A673 (cell line): ENCODE measurements at regions not wholly inside any gene's neighbourhood (a gene's known extent, or its start where the extent isn't known, plus 50 kb on each side); places are given as distances from the start of the nearest gene placed in this dataset.

Experiments
- BruUV-seq: library from RNA; stranded (reverse); fragments of 400-500 nt; replicated peaks from 2 replicates; lab custom pipeline; 2021; lab: Mats Ljungman, UMichigan
- CTCF ChIA-PET: fragments of 300-600 bp; sonication (Branson Sonifier 250); formaldehyde crosslinking; loops from one replicate; lab custom pipeline; 2022; ENCODE audit warnings: antibody characterized with exemption; lab: Charles Lee
- POLR2A ChIA-PET: fragments of 300-600 bp; sonication (Branson Sonifier 250); formaldehyde crosslinking; loops from one replicate; lab custom pipeline; 2022; ENCODE audit warnings: antibody characterized with exemption; ENCODE audit not compliant: low non-redundant PET; lab: Charles Lee
- DNase-seq: peaks from one replicate; pipeline ENCODE4 v3.0.0-alpha.2; 2015; ENCODE audit warnings: low spot score
- H3K27ac ChIP-seq: fragments of 200-600 bp; sonication (generic); 2 replicates; pipeline ENCODE4 v1.5.1; 2016; ENCODE audit warnings: mixed run types, low read depth, mild to moderate bottlenecking, mixed read lengths, antibody characterized with exemption, low read length; ENCODE audit not compliant: poor library complexity, severe bottlenecking
- H3K27me3 ChIP-seq: fragments of 200-600 bp; sonication (generic); replicated peaks from 2 replicates; pipeline ENCODE4 v1.6.1; 2017; ENCODE audit warnings: mixed run types, low read depth, mild to moderate bottlenecking, mixed read lengths, antibody characterized with exemption, low read length; ENCODE audit not compliant: insufficient read depth, poor library complexity
- H3K36me3 ChIP-seq: fragments of 200-600 bp; sonication (generic); 2 replicates; pipeline ENCODE4 v1.6.1; 2016; ENCODE audit warnings: mixed run types, mild to moderate bottlenecking, mixed read lengths, antibody characterized with exemption, low read length; ENCODE audit not compliant: insufficient read depth, poor library complexity, severe bottlenecking
- H3K4me1 ChIP-seq: fragments of 200-600 bp; sonication (generic); 2 replicates; pipeline ENCODE4 v1.6.1; 2017; ENCODE audit warnings: mixed run types, mild to moderate bottlenecking, mixed read lengths, antibody characterized with exemption, low read length; ENCODE audit not compliant: insufficient read depth, poor library complexity, severe bottlenecking
- H3K4me3 ChIP-seq: fragments of 200-600 bp; sonication (generic); 2 replicates; pipeline ENCODE4 v1.5.1; 2016; ENCODE audit warnings: low read depth, mixed run types, mild to moderate bottlenecking, mixed read lengths, low read length; ENCODE audit not compliant: poor library complexity, severe bottlenecking
- H3K9me3 ChIP-seq: fragments of 200-600 bp; sonication (generic); 2 replicates; pipeline ENCODE4 v1.6.1; 2016; ENCODE audit warnings: mixed run types, low read depth, mild to moderate bottlenecking, mixed read lengths, antibody characterized with exemption, low read length; ENCODE audit not compliant: poor library complexity, severe bottlenecking
- CTCF ChIP-seq: fragments of 300-800, 200-600 bp; sonication (generic); conservative IDR thresholded peaks from 2 replicates; pipeline ENCODE4 v1.5.1; 2017; ENCODE audit warnings: low read depth, mild to moderate bottlenecking, antibody characterized with exemption, low read length, moderate library complexity, mixed read lengths
- EZH2 ChIP-seq: fragments of 200-600 bp; sonication (generic); IDR thresholded peaks from 2 replicates; pipeline ENCODE4 v1.6.1; 2017; ENCODE audit warnings: borderline replicate concordance, low read depth, mild to moderate bottlenecking, mixed read lengths, antibody characterized with exemption, low read length; ENCODE audit not compliant: poor library complexity, severe bottlenecking
- intact Hi-C: fragments of 100-400 bp; cut with micrococcal nuclease; formaldehyde crosslinking; loops from one replicate; pipeline ENCODE4 v1.10.0; 2022; ENCODE audit not compliant: unreplicated experiment

GRCh38 chr3:116930786-116931185 lies 221.2 kb downstream of the TUSC7 start:
- Histone ChIP-seq H3K36me3 (no peaks in the 10 kb centered on the region), H3K4me3 (no peak overlapping the region), H3K27ac (no peak overlapping the region), H3K9me3 (no peaks in the 10 kb centered on the region), H3K27me3 (no peaks in the 10 kb centered on the region), H3K4me1 (no peaks in the 10 kb centered on the region)
- POLR2A ChIA-PET: no interaction called here
- no TSS peak for BruUV-seq
- DNase-seq: peak; percentile 40
- TF ChIP-seq EZH2 (no peak), CTCF (no peak)
- intact Hi-C loops: no loop called here
- CTCF ChIA-PET: no interaction called here

- Histone ChIP-seq H3K27ac (no peak overlapping the region), H3K9me3 (no peaks in the 10 kb centered on the region), H3K36me3 (no peaks in the 10 kb centered on the region), H3K4me3 (no peak overlapping the region), H3K27me3 (no peaks in the 10 kb centered on the region), H3K4me1 (no peaks in the 10 kb centered on the region)
- intact Hi-C loops: no loop called here
- peak; percentile 26 for DNase-seq
- BruUV-seq: no TSS peak
- ChIA-PET CTCF (no interaction called here), POLR2A (no interaction called here)
- TF ChIP-seq CTCF (no peak), EZH2 (no peak)
These were observed 229.5 kb downstream of the TUSC7 start for GRCh38 chr3:116939091-116939490.

- intact Hi-C loops: no loop called here
- POLR2A ChIA-PET: no interaction called here
- CTCF ChIA-PET: no interaction called here
- DNase-seq: no peak
- BruUV-seq: no TSS peak
- no peak for TF ChIP-seq EZH2
- TF ChIP-seq CTCF: no peak
- H3K4me3 ChIP-seq: no peak overlapping the region
- no peaks in the 10 kb centered on the region for H3K4me1 ChIP-seq
- H3K27ac ChIP-seq: no peak overlapping the region
- no peaks in the 10 kb centered on the region for H3K36me3 ChIP-seq
- no peaks in the 10 kb centered on the region for H3K9me3 ChIP-seq
- H3K27me3 ChIP-seq: no peaks in the 10 kb centered on the region
These were observed 230.0 kb downstream of the TUSC7 start for GRCh38 chr3:116939550-116939949.

GRCh38 chr3:116940719-116941118 lies 231.1 kb downstream of the TUSC7 start:
- ChIA-PET POLR2A (no interaction called here), CTCF (no interaction called here)
- no peak for TF ChIP-seq CTCF
- intact Hi-C loops: no loop called here
- Histone ChIP-seq H3K27me3 (no peaks in the 10 kb centered on the region), H3K27ac (no peak overlapping the region), H3K9me3 (no peaks in the 10 kb centered on the region), H3K4me1 (no peaks in the 10 kb centered on the region), H3K36me3 (no peaks in the 10 kb centered on the region), H3K4me3 (no peak overlapping the region)
- no peak for DNase-seq
- no TSS peak for BruUV-seq
